GM12874 (cell line): ENCODE measurements at regions not wholly inside any gene's neighbourhood (a gene's known extent, or its start where the extent isn't known, plus 50 kb on each side); places are given as distances from the start of the nearest gene placed in this dataset.

Source experiments
- CTCF ChIP-seq: IDR thresholded peaks from 2 replicates; pipeline ENCODE4 v1.5.1; 2011; ENCODE audit warnings: low read depth, mild to moderate bottlenecking, control low read depth, low read length, moderate library complexity; ENCODE audit not compliant: insufficient read depth

GRCh38 chr6:40020166-40020565 lies 85.9 kb upstream of the MOCS1 start:
- no peak for TF ChIP-seq CTCF

GRCh38 chr6:40015530-40015929 lies 81.3 kb upstream of the MOCS1 start:
- no peak for TF ChIP-seq CTCF

- TF ChIP-seq CTCF = no peak
Measured at GRCh38 chr6:40011844-40012243, 77.6 kb upstream of the MOCS1 start.

- no peak for TF ChIP-seq CTCF
Measured at GRCh38 chr6:40000964-40001515, 66.8 kb upstream of the MOCS1 start.

- no peak for TF ChIP-seq CTCF
Measured at GRCh38 chr6:39999006-39999867, 65.0 kb upstream of the MOCS1 start.

- no peak for TF ChIP-seq CTCF
Measured at GRCh38 chr6:39998126-39998525, 63.9 kb upstream of the MOCS1 start.

- TF ChIP-seq CTCF = no peak
Measured at GRCh38 chr6:39997101-39997635, 62.9 kb upstream of the MOCS1 start.
